A673 (cell line): ENCODE measurements at regions not wholly inside any gene's neighbourhood (a gene's known extent, or its start where the extent isn't known, plus 50 kb on each side); places are given as distances from the start of the nearest gene placed in this dataset.

ENCODE experiments used
- EZH2 ChIP-seq: fragments of 200-600 bp; sonication (generic); IDR thresholded peaks from 2 replicates; pipeline ENCODE4 v1.6.1; 2017; ENCODE audit warnings: borderline replicate concordance, low read depth, mild to moderate bottlenecking, mixed read lengths, antibody characterized with exemption, low read length; ENCODE audit not compliant: poor library complexity, severe bottlenecking
- TF ChIP-seq, protein P1 (sequence below): fragments of 300-800, 200-600 bp; sonication (generic); conservative IDR thresholded peaks from 2 replicates; pipeline ENCODE4 v1.5.1; 2017; ENCODE audit warnings: low read depth, mild to moderate bottlenecking, antibody characterized with exemption, low read length, moderate library complexity, mixed read lengths

DNA sequence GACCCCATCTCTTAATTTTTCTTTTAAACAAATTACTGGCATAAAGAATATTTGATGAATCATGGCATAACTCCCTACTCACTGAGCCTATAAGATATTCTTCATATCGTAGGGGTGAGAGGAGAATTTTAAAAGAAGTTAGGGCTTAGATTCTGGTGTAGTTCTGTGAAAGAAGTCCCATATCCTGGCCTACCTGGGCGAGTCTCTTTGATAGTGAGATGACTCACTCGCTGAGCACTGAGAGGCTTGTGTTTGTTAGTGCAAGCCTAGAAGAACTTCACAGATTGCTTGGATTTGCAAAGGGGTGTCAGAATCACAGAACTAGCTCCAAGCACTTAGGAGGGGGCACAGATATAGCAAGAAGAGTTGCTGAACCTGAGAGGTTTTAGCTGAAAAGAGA is 133.8 kb upstream of the TMC3 start:
- TF ChIP-seq, protein P1, sequence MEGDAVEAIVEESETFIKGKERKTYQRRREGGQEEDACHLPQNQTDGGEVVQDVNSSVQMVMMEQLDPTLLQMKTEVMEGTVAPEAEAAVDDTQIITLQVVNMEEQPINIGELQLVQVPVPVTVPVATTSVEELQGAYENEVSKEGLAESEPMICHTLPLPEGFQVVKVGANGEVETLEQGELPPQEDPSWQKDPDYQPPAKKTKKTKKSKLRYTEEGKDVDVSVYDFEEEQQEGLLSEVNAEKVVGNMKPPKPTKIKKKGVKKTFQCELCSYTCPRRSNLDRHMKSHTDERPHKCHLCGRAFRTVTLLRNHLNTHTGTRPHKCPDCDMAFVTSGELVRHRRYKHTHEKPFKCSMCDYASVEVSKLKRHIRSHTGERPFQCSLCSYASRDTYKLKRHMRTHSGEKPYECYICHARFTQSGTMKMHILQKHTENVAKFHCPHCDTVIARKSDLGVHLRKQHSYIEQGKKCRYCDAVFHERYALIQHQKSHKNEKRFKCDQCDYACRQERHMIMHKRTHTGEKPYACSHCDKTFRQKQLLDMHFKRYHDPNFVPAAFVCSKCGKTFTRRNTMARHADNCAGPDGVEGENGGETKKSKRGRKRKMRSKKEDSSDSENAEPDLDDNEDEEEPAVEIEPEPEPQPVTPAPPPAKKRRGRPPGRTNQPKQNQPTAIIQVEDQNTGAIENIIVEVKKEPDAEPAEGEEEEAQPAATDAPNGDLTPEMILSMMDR, result no peak
- TF ChIP-seq EZH2, result no peak
